BLaER1 (cell line): ENCODE measurements at regions not wholly inside any gene's neighbourhood (a gene's known extent, or its start where the extent isn't known, plus 50 kb on each side); places are given as distances from the start of the nearest gene placed in this dataset.
"Not testable (repeated sequence)": the region's sequence is repeated elsewhere in the genome, so short reads cannot be mapped to it uniquely, and the experiment has no call there.

Experiments
- H3K27ac ChIP-seq: shearing (Covaris generic); formaldehyde crosslinking; 2 replicates; pipeline ENCODE4 v1.8.1; 2022
- H3K27me3 ChIP-seq: shearing (Covaris generic); formaldehyde crosslinking; 2 replicates; pipeline ENCODE4 v1.8.1; 2022
- H3K36me3 ChIP-seq: shearing (Covaris generic); formaldehyde crosslinking; 2 replicates; pipeline ENCODE4 v1.8.1; 2022
- H3K4me1 ChIP-seq: shearing (Covaris generic); formaldehyde crosslinking; 2 replicates; pipeline ENCODE4 v1.8.1; 2022
- H3K4me2 ChIP-seq: shearing (Covaris generic); formaldehyde crosslinking; 2 replicates; pipeline ENCODE4 v1.8.1; 2022
- H3K4me3 ChIP-seq: shearing (Covaris generic); formaldehyde crosslinking; 2 replicates; pipeline ENCODE4 v1.8.1; 2022
- H3K9ac ChIP-seq: shearing (Covaris generic); formaldehyde crosslinking; 2 replicates; pipeline ENCODE4 v1.8.1; 2022
- H3K9me3 ChIP-seq: shearing (Covaris generic); formaldehyde crosslinking; 2 replicates; pipeline ENCODE4 v1.8.1; 2022
- H4K20me1 ChIP-seq: shearing (Covaris generic); formaldehyde crosslinking; 2 replicates; pipeline ENCODE4 v1.8.1; 2022
- Cebpa-rat ChIP-seq: shearing (Covaris generic); IDR thresholded peaks from 2 replicates; pipeline ENCODE4 v1.8.1; 2022

- H3K4me1 ChIP-seq, result no peaks in the 10 kb centered on the region
- H3K9me3 ChIP-seq, result no peaks in the 10 kb centered on the region
- H3K9ac ChIP-seq, result no peak overlapping the region
- TF ChIP-seq Cebpa-rat, result no peak
- no peaks in the 10 kb centered on the region for H3K36me3 ChIP-seq
- no peaks in the 10 kb centered on the region for H4K20me1 ChIP-seq
- no peaks in the 10 kb centered on the region for H3K27me3 ChIP-seq
- H3K4me3 ChIP-seq, result no peak overlapping the region
- no peak overlapping the region for H3K27ac ChIP-seq
- H3K4me2 ChIP-seq, result no peak overlapping the region
Observed at GRCh38 chr6:139981768-139982181, 607.3 kb upstream of the CITED2 start.

DNA sequence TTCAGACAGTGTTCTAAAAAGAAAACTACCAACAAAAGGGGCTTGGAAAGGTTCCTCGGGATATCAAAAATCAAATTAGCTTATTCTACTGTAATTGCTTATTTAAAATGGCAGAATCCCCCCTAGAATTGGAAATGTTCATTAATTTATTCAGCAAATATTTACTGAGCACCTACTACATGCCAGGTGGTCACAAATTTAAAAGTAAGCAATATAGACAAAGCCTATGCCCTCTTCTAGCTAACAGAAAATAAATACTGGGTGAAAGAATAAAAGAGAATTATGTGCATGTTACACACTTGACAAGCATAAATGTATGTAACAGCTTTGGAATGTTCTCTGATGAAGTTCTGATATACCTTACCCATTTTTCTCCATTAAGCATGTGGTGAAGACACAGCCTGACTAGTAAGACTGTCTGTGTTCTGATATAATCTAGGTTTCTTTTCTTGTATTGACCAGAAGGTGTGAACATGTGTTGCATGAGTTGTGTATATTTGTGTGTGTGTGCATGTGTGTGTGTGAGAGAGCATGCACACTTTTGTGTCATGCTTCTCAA lies 606.7 kb upstream of the CITED2 start:
- Histone ChIP-seq H4K20me1 (no peaks in the 10 kb centered on the region), H3K36me3 (no peaks in the 10 kb centered on the region), H3K4me2 (no peak overlapping the region), H3K27ac (no peak overlapping the region), H3K9ac (no peak overlapping the region), H3K9me3 (no peaks in the 10 kb centered on the region), H3K4me1 (no peaks in the 10 kb centered on the region), H3K27me3 (no peaks in the 10 kb centered on the region), H3K4me3 (no peak overlapping the region)
- TF ChIP-seq Cebpa-rat, result no peak

- not testable (repeated sequence) for H3K27ac ChIP-seq, H3K27me3 ChIP-seq, H3K9ac ChIP-seq, H4K20me1 ChIP-seq, H3K4me2 ChIP-seq, H3K4me1 ChIP-seq, H3K4me3 ChIP-seq, H3K36me3 ChIP-seq, H3K9me3 ChIP-seq
Observed at GRCh38 chr6:139980631-139981030, 606.2 kb upstream of the CITED2 start.

DNA sequence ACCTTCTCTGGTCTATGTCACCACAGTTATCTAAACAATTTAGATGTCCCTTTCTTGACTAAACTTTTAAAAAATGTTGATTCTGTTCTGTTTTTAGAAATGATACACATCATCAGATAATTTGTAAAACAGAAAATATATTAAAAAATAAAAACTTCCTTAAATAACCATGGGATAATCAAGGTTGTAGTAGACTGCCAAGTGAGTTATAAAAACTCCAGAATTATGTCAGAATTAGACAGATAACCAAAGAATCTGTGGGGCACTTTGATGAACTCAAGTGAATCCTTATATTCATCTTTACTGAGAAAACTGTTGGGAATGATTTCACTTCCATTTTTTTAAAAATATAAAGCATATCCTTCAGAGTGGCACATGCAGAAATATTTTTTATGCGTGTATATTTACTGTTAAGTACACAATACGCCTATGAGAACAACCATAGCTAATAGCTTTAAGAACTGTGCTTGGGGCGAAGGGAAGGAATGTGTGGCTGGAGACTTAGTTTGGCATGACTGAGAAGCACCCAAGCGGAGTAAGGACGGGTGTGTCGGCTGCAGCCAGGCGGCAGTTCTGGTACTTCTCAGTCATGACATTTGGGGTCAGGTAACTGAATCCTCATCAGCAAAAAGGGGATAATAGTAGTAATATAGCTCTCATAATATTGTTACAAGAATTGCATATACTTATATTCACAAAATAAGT lies 604.7 kb upstream of the CITED2 start:
- Histone ChIP-seq H4K20me1 (no peaks in the 10 kb centered on the region), H3K27ac (no peak overlapping the region)

GRCh38 chr6:139977887-139978332 lies 603.5 kb upstream of the CITED2 start:
- Histone ChIP-seq H3K4me3 (no peak overlapping the region), H3K9ac (no peak overlapping the region), H4K20me1 (no peaks in the 10 kb centered on the region), H3K27me3 (no peaks in the 10 kb centered on the region), H3K27ac (no peak overlapping the region), H3K4me1 (0 out of 2 replicates have a peak, but pooled peaks cover 8% of the 10 kb centered on the region), H3K4me2 (no peak overlapping the region), H3K9me3 (no peaks in the 10 kb centered on the region), H3K36me3 (no peaks in the 10 kb centered on the region)
- TF ChIP-seq Cebpa-rat, result no peak

More for the DNA sequence above, 604.7 kb upstream of the CITED2 start:
- TF ChIP-seq Cebpa-rat, result no peak
- H3K9ac ChIP-seq, result no peak overlapping the region
- H3K4me3 ChIP-seq, result no peak overlapping the region
- no peaks in the 10 kb centered on the region for H3K36me3 ChIP-seq
- 0 out of 2 replicates have a peak, but pooled peaks cover 2% of the 10 kb centered on the region for H3K4me1 ChIP-seq
- no peaks in the 10 kb centered on the region for H3K9me3 ChIP-seq
- H3K4me2 ChIP-seq, result no peak overlapping the region
- H3K27me3 ChIP-seq, result no peaks in the 10 kb centered on the region

GRCh38 chr6:139973669-139974344 lies 599.4 kb upstream of the CITED2 start:
- no peaks in the 10 kb centered on the region for H4K20me1 ChIP-seq

GRCh38 chr6:139972116-139972515 lies 597.7 kb upstream of the CITED2 start:
- H3K9ac ChIP-seq, result no peak overlapping the region
- no peak for TF ChIP-seq Cebpa-rat
- H3K4me2 ChIP-seq, result no peak overlapping the region
- no peak overlapping the region for H3K27ac ChIP-seq
- no peaks in the 10 kb centered on the region for H3K9me3 ChIP-seq
- no peaks in the 10 kb centered on the region for H3K36me3 ChIP-seq
- H4K20me1 ChIP-seq, result no peaks in the 10 kb centered on the region
- no peaks in the 10 kb centered on the region for H3K27me3 ChIP-seq
- no peak overlapping the region for H3K4me3 ChIP-seq
- 0 out of 2 replicates have a peak, but pooled peaks cover 8% of the 10 kb centered on the region for H3K4me1 ChIP-seq

More at GRCh38 chr6:139973669-139974344, 599.4 kb upstream of the CITED2 start:
- Histone ChIP-seq H3K4me2 (peak overlapping the region; percentile 22; the same call in 1 of the 2 replicates), H3K4me3 (no peak overlapping the region), H3K4me1 (0 out of 2 replicates have a peak, but pooled peaks cover 8% of the 10 kb centered on the region), H3K27ac (no peak overlapping the region), H3K27me3 (no peaks in the 10 kb centered on the region), H3K9me3 (no peaks in the 10 kb centered on the region), H3K9ac (no peak overlapping the region), H3K36me3 (no peaks in the 10 kb centered on the region)
- no peak for TF ChIP-seq Cebpa-rat

DNA sequence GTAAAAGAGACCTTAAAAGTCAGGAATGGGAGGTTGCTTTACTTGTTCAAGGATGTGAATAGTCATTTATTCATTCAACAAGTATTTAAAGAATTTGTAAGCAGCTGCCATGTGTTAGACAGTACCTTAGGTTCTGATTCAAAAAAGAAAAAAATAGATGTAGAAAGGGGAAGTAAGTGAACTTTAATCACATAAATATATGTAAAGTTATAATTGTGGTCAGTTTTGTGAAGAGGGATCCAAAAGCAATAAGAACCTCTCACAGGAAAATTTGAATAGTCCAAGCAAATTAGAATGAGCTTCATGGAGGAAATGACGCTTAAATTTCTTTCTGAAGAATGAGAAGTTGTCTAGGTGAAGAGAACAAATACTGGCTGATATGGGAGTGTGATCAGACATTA lies 596.1 kb upstream of the CITED2 start:
- Histone ChIP-seq H3K27ac (no peak overlapping the region), H3K36me3 (no peaks in the 10 kb centered on the region), H3K9ac (no peak overlapping the region), H3K27me3 (no peaks in the 10 kb centered on the region), H3K4me2 (no peak overlapping the region), H4K20me1 (no peaks in the 10 kb centered on the region), H3K9me3 (no peaks in the 10 kb centered on the region), H3K4me3 (no peak overlapping the region), H3K4me1 (0 out of 2 replicates have a peak, but pooled peaks cover 8% of the 10 kb centered on the region)
- TF ChIP-seq Cebpa-rat, result no peak

GRCh38 chr6:139967497-139967896 lies 593.0 kb upstream of the CITED2 start:
- no peaks in the 10 kb centered on the region for H3K36me3 ChIP-seq
- TF ChIP-seq Cebpa-rat, result no peak
- H3K9ac ChIP-seq, result no peak overlapping the region
- H3K4me1 ChIP-seq, result peaks cover 6% of the 10 kb centered on the region
- H3K4me2 ChIP-seq, result no peak overlapping the region
- H3K4me3 ChIP-seq, result no peak overlapping the region
- H3K27ac ChIP-seq, result no peak overlapping the region
- no peaks in the 10 kb centered on the region for H4K20me1 ChIP-seq
- no peaks in the 10 kb centered on the region for H3K27me3 ChIP-seq
- H3K9me3 ChIP-seq, result no peaks in the 10 kb centered on the region

DNA sequence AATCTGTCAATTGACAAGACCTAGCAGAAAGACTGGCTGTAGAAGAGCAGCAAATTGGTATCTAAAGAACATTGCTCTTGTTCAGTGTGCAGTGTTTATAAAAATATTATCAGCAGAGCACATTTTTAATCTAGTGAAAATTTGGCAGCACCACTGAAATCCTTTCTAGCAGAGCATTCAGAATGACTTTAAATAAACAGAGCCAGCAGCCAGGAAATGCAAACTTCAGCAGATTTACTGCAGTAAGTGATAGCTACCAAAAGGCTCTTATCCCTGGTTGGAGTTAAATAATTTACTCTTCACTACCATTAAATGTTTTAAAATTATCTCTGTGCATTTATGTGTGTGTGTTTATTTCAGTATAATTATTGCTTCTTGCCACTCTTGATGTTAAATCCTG lies 590.9 kb upstream of the CITED2 start:
- Histone ChIP-seq H3K27me3 (no peaks in the 10 kb centered on the region), H3K4me3 (no peak overlapping the region), H3K9me3 (no peaks in the 10 kb centered on the region), H4K20me1 (no peaks in the 10 kb centered on the region), H3K36me3 (no peaks in the 10 kb centered on the region), H3K9ac (no peak overlapping the region), H3K4me2 (no peak overlapping the region), H3K4me1 (peaks cover 6% of the 10 kb centered on the region), H3K27ac (no peak overlapping the region)
- no peak for TF ChIP-seq Cebpa-rat
